ENCODE measurements at regions not wholly inside any gene's neighbourhood (a gene's known extent, or its start where the extent isn't known, plus 50 kb on each side); places are given as distances from the start of the nearest gene placed in this dataset.

DNA sequence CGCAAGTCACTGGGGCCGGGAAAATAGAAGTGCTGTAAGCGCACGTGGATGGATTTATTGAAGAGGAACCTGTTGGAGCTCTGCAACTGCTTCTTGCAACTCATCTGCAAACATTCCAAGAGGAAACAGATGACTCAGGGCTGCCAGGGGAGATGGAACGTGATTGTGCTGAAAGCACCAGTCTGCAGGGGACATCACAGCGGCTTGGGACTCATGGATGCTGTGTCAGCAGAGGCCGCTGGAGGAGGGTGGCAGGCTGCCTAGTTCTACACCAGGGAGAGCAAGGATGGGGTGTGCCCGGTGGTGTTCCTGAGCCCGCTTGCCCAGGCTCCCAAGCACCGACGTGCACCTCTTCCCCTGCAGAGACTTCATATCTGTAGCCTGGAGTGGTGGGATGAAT is 515.7 kb downstream of the TCERG1L start:
- Histone ChIP-seq H4K20me1 (replicated peaks; ENCODE audit: insufficient read depth) (no peaks in the 10 kb centered on the region), H3K4me1 (ENCODE audit: insufficient read depth) (no peaks in the 10 kb centered on the region), H3K27me3 (ENCODE audit: insufficient read depth) (no peaks in the 10 kb centered on the region), H3F3A (replicated peaks; ENCODE audit: low read depth) (no peaks in the 10 kb centered on the region), H3K79me2 (replicated peaks; ENCODE audit: insufficient read depth) (no peaks in the 10 kb centered on the region), H3K36me3 (ENCODE audit: insufficient read depth) (no peaks in the 10 kb centered on the region), H3K9me2 (ENCODE audit: insufficient read depth) (no peaks in the 10 kb centered on the region), H3K4me2 (no peak overlapping the region), H3K4me3 (no peak overlapping the region), H3K27ac (ENCODE audit: low read depth) (no peak overlapping the region), H2AFZ (no peak overlapping the region)
- Mint-ChIP-seq H3K27ac (no peak overlapping the region), H3K4me3 (no peak overlapping the region), H3K4me1 (no peaks in the 10 kb centered on the region), H3K9me3 (peaks cover 27% of the 10 kb centered on the region), H3K36me3 (ENCODE audit: low read depth) (peaks cover 23% of the 10 kb centered on the region), H3K27me3 (ENCODE audit: insufficient read depth, low read depth, poor library complexity) (peaks cover 10% of the 10 kb centered on the region)
- DNase-seq (ENCODE audit: low spot score) = no peak
- ATAC-seq = no peak
- TF ChIP-seq STAT1 (IDR thresholded peaks at IDR 0.05; ENCODE audit: unreplicated experiment) (no peak), EZH2 (IDR thresholded peaks at IDR 0.05; ENCODE audit: low read depth, unreplicated experiment) (no peak), EZH2phosphoT487 (IDR thresholded peaks at IDR 0.05; ENCODE audit: unreplicated experiment) (no peak), NANOG (IDR thresholded peaks at IDR 0.05; ENCODE audit: borderline replicate concordance) (no peak), CREB1 (CRISPR knock-in tag; IDR thresholded peaks at IDR 0.05; ENCODE audit: low read depth) (no peak), ZNF331 (CRISPR knock-in tag; IDR thresholded peaks at IDR 0.05; ENCODE audit: low read depth) (no peak), ZNF462 (CRISPR knock-in tag; IDR thresholded peaks at IDR 0.05) (no peak), ZNF114 (CRISPR knock-in tag; IDR thresholded peaks at IDR 0.05) (no peak), POLR2AphosphoS5 (IDR thresholded peaks at IDR 0.05; ENCODE audit: low read depth) (no peak), JUNB (IDR thresholded peaks at IDR 0.05; ENCODE audit: unreplicated experiment) (no peak)
- TF ChIP-seq, protein P1, sequence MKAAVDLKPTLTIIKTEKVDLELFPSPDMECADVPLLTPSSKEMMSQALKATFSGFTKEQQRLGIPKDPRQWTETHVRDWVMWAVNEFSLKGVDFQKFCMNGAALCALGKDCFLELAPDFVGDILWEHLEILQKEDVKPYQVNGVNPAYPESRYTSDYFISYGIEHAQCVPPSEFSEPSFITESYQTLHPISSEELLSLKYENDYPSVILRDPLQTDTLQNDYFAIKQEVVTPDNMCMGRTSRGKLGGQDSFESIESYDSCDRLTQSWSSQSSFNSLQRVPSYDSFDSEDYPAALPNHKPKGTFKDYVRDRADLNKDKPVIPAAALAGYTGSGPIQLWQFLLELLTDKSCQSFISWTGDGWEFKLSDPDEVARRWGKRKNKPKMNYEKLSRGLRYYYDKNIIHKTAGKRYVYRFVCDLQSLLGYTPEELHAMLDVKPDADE (IDR thresholded peaks at IDR 0.05) = no peak
- TF ChIP-seq, protein P2, sequence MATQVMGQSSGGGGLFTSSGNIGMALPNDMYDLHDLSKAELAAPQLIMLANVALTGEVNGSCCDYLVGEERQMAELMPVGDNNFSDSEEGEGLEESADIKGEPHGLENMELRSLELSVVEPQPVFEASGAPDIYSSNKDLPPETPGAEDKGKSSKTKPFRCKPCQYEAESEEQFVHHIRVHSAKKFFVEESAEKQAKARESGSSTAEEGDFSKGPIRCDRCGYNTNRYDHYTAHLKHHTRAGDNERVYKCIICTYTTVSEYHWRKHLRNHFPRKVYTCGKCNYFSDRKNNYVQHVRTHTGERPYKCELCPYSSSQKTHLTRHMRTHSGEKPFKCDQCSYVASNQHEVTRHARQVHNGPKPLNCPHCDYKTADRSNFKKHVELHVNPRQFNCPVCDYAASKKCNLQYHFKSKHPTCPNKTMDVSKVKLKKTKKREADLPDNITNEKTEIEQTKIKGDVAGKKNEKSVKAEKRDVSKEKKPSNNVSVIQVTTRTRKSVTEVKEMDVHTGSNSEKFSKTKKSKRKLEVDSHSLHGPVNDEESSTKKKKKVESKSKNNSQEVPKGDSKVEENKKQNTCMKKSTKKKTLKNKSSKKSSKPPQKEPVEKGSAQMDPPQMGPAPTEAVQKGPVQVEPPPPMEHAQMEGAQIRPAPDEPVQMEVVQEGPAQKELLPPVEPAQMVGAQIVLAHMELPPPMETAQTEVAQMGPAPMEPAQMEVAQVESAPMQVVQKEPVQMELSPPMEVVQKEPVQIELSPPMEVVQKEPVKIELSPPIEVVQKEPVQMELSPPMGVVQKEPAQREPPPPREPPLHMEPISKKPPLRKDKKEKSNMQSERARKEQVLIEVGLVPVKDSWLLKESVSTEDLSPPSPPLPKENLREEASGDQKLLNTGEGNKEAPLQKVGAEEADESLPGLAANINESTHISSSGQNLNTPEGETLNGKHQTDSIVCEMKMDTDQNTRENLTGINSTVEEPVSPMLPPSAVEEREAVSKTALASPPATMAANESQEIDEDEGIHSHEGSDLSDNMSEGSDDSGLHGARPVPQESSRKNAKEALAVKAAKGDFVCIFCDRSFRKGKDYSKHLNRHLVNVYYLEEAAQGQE (IDR thresholded peaks at IDR 0.05; ENCODE audit: unreplicated experiment) = no peak
- TF ChIP-seq, protein P3, sequence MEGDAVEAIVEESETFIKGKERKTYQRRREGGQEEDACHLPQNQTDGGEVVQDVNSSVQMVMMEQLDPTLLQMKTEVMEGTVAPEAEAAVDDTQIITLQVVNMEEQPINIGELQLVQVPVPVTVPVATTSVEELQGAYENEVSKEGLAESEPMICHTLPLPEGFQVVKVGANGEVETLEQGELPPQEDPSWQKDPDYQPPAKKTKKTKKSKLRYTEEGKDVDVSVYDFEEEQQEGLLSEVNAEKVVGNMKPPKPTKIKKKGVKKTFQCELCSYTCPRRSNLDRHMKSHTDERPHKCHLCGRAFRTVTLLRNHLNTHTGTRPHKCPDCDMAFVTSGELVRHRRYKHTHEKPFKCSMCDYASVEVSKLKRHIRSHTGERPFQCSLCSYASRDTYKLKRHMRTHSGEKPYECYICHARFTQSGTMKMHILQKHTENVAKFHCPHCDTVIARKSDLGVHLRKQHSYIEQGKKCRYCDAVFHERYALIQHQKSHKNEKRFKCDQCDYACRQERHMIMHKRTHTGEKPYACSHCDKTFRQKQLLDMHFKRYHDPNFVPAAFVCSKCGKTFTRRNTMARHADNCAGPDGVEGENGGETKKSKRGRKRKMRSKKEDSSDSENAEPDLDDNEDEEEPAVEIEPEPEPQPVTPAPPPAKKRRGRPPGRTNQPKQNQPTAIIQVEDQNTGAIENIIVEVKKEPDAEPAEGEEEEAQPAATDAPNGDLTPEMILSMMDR (conservative IDR thresholded peaks at IDR 0.05; ENCODE audit: low read depth in 2 of 2) = no peak

Measured in GM23338 (cell line).